Astrocyte (in vitro differentiated cells and primary cell): ENCODE measurements at regions not wholly inside any gene's neighbourhood (a gene's known extent, or its start where the extent isn't known, plus 50 kb on each side); places are given as distances from the start of the nearest gene placed in this dataset.

ENCODE experiments used
- EZH2 ChIP-seq: IDR thresholded peaks from 2 replicates; pipeline ENCODE4 v1.6.1; 2012; ENCODE audit warnings: mild to moderate bottlenecking, low read length, inconsistent platforms; ENCODE audit not compliant: insufficient read depth
- TF ChIP-seq, protein P1 (sequence below): IDR thresholded peaks from 2 replicates; pipeline ENCODE4 v1.5.1; 2011; ENCODE audit warnings: low read depth, mild to moderate bottlenecking, inconsistent platforms, low read length, moderate library complexity; ENCODE audit not compliant: insufficient read depth

DNA sequence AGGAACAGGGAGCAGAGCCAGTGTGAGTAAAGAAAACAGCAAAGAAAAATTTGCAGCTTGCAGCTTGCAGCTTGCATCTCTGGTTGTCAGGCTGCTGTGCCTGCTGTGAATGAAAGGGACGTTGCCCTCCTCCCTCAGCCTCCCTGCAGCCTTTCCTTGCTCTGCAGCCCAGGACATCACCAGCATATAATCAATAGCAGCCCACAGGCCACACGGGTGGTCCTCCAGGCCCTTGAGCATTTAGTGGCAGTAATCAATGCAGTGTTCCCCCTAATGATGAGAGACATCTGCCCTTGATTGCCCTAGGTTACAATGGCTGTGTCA is 122.2 kb upstream of the TACR1 start:
- TF ChIP-seq, protein P1, sequence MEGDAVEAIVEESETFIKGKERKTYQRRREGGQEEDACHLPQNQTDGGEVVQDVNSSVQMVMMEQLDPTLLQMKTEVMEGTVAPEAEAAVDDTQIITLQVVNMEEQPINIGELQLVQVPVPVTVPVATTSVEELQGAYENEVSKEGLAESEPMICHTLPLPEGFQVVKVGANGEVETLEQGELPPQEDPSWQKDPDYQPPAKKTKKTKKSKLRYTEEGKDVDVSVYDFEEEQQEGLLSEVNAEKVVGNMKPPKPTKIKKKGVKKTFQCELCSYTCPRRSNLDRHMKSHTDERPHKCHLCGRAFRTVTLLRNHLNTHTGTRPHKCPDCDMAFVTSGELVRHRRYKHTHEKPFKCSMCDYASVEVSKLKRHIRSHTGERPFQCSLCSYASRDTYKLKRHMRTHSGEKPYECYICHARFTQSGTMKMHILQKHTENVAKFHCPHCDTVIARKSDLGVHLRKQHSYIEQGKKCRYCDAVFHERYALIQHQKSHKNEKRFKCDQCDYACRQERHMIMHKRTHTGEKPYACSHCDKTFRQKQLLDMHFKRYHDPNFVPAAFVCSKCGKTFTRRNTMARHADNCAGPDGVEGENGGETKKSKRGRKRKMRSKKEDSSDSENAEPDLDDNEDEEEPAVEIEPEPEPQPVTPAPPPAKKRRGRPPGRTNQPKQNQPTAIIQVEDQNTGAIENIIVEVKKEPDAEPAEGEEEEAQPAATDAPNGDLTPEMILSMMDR = no peak
- no peak for TF ChIP-seq EZH2
